ENCODE measurements at regions not wholly inside any gene's neighbourhood (a gene's known extent, or its start where the extent isn't known, plus 50 kb on each side); places are given as distances from the start of the nearest gene placed in this dataset.
"Not testable (repeated sequence)": the region's sequence is repeated elsewhere in the genome, so short reads cannot be mapped to it uniquely, and the experiment has no call there.

- TF ChIP-seq RCOR1 (IDR thresholded peaks at IDR 0.05; ENCODE audit: low read depth, low read length); EP300 (IDR thresholded peaks at IDR 0.05); ELK1 (IDR thresholded peaks at IDR 0.05; ENCODE audit: low read depth, low read length); PHF8 (IDR thresholded peaks at IDR 0.05; ENCODE audit: borderline replicate concordance, low read depth); CEBPB (IDR thresholded peaks at IDR 0.05): not testable (repeated sequence)
- TF ChIP-seq, protein P1, sequence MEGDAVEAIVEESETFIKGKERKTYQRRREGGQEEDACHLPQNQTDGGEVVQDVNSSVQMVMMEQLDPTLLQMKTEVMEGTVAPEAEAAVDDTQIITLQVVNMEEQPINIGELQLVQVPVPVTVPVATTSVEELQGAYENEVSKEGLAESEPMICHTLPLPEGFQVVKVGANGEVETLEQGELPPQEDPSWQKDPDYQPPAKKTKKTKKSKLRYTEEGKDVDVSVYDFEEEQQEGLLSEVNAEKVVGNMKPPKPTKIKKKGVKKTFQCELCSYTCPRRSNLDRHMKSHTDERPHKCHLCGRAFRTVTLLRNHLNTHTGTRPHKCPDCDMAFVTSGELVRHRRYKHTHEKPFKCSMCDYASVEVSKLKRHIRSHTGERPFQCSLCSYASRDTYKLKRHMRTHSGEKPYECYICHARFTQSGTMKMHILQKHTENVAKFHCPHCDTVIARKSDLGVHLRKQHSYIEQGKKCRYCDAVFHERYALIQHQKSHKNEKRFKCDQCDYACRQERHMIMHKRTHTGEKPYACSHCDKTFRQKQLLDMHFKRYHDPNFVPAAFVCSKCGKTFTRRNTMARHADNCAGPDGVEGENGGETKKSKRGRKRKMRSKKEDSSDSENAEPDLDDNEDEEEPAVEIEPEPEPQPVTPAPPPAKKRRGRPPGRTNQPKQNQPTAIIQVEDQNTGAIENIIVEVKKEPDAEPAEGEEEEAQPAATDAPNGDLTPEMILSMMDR (IDR thresholded peaks at IDR 0.05) = not testable (repeated sequence)
- TF ChIP-seq, protein P2, sequence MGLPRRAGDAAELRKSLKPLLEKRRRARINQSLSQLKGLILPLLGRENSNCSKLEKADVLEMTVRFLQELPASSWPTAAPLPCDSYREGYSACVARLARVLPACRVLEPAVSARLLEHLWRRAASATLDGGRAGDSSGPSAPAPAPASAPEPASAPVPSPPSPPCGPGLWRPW (IDR thresholded peaks at IDR 0.05) = not testable (repeated sequence)
These were observed 2308.3 kb upstream of the TPTE start for GRCh38 chr21:8212986-8213550.
